Muscle of leg (tissue), 3 donors: ENCODE measurements at regions not wholly inside any gene's neighbourhood (a gene's known extent, or its start where the extent isn't known, plus 50 kb on each side); places are given as distances from the start of the nearest gene placed in this dataset.
A peak's percentile ranks its signal among the peaks of the same experiment; 100 is the strongest.
"Not testable (repeated sequence)": the region's sequence is repeated elsewhere in the genome, so short reads cannot be mapped to it uniquely, and the experiment has no call there.

ENCODE experiments used
- DNase-seq: peaks from one replicate; pipeline ENCODE4 v3.0.0; 2013
- H3K27ac ChIP-seq: one replicate; pipeline ENCODE4 v1.5.1; 2013; ENCODE audit warnings: mild to moderate bottlenecking, low read length, control low read depth
- H3K27me3 ChIP-seq: one replicate; pipeline ENCODE4 v1.6.1; 2013; ENCODE audit warnings: low read length; ENCODE audit not compliant: control insufficient read depth, insufficient read depth
- H3K36me3 ChIP-seq: one replicate; pipeline ENCODE4 v1.6.1; 2013; ENCODE audit warnings: low read length; ENCODE audit not compliant: control insufficient read depth, insufficient read depth
- H3K4me1 ChIP-seq: one replicate; pipeline ENCODE4 v1.6.1; 2013; ENCODE audit warnings: low read length; ENCODE audit not compliant: control insufficient read depth, insufficient read depth
- H3K4me3 ChIP-seq: one replicate; pipeline ENCODE4 v1.5.1; 2013; ENCODE audit warnings: low read length, control low read depth
- H3K9me3 ChIP-seq: replicated peaks from 2 replicates; pipeline ENCODE4 v1.6.1; 2013; ENCODE audit warnings: low read depth, low read length; ENCODE audit not compliant: control insufficient read depth
- WGBS: methylation state at CpG from one replicate; pipeline ENCODE4 v1.1.5; 2013; ENCODE audit warnings: missing lambda C conversion rate; ENCODE audit not compliant: insufficient coverage; 5-methylcytosine and 5-hydroxymethylcytosine counted together

GRCh38 chr18:55687106-55687505 lies 99.1 kb upstream of the TCF4 start:
- DNase-seq: no peak
- H3K27ac ChIP-seq: no peak overlapping the region
- H3K36me3 ChIP-seq: no peaks in the 10 kb centered on the region
- no peak overlapping the region for H3K4me3 ChIP-seq
- H3K9me3 ChIP-seq: no peaks in the 10 kb centered on the region
- no peaks in the 10 kb centered on the region for H3K27me3 ChIP-seq
- H3K4me1 ChIP-seq: no peaks in the 10 kb centered on the region
- no CpG with 5 or more reads among the region's 3 CpGs for WGBS

GRCh38 chr18:55685638-55686037 lies 97.6 kb upstream of the TCF4 start:
- DNase-seq: no peak
- Histone ChIP-seq H3K4me3 (no peak overlapping the region), H3K36me3 (no peaks in the 10 kb centered on the region), H3K9me3 (no peaks in the 10 kb centered on the region), H3K4me1 (no peaks in the 10 kb centered on the region), H3K27me3 (no peaks in the 10 kb centered on the region), H3K27ac (no peak overlapping the region)

GRCh38 chr18:55672574-55673361 lies 84.8 kb upstream of the TCF4 start:
- WGBS: 58% methylated on average over 5 of the region's 12 CpGs
- H3K27ac ChIP-seq: no peak overlapping the region
- no peaks in the 10 kb centered on the region for H3K36me3 ChIP-seq
- no peak overlapping the region for H3K4me3 ChIP-seq
- DNase-seq: peak; percentile 43
- no peaks in the 10 kb centered on the region for H3K9me3 ChIP-seq
- H3K4me1 ChIP-seq: no peaks in the 10 kb centered on the region
- no peaks in the 10 kb centered on the region for H3K27me3 ChIP-seq

GRCh38 chr18:55665506-55665905 lies 77.5 kb upstream of the TCF4 start:
- no peak for DNase-seq
- Histone ChIP-seq H3K36me3 (no peaks in the 10 kb centered on the region), H3K27ac (no peak overlapping the region), H3K4me3 (no peak overlapping the region), H3K27me3 (no peaks in the 10 kb centered on the region), H3K9me3 (no peaks in the 10 kb centered on the region), H3K4me1 (no peaks in the 10 kb centered on the region)
- WGBS: no CpG with 5 or more reads among the region's 5 CpGs

- not testable (repeated sequence) for H3K27ac ChIP-seq, H3K27me3 ChIP-seq, H3K9me3 ChIP-seq, H3K36me3 ChIP-seq, H3K4me1 ChIP-seq, H3K4me3 ChIP-seq, DNase-seq
- 96% methylated on average over 43 of the region's 45 CpGs for WGBS
Observed at GRCh38 chr18:55664758-55665400, 76.9 kb upstream of the TCF4 start.

- H3K9me3 ChIP-seq: no peaks in the 10 kb centered on the region
- peaks cover 4% of the 10 kb centered on the region for H3K4me1 ChIP-seq
- H3K27ac ChIP-seq: no peak overlapping the region
- DNase-seq: no peak
- no peaks in the 10 kb centered on the region for H3K36me3 ChIP-seq
- H3K27me3 ChIP-seq: no peaks in the 10 kb centered on the region
- no peak overlapping the region for H3K4me3 ChIP-seq
- 70% methylated on average over 2 of the region's 4 CpGs for WGBS
Observed at GRCh38 chr18:55663891-55664290, 75.9 kb upstream of the TCF4 start.

- Histone ChIP-seq H3K4me3 (no peak overlapping the region), H3K36me3 (no peaks in the 10 kb centered on the region), H3K27ac (no peak overlapping the region), H3K4me1 (peaks cover 4% of the 10 kb centered on the region), H3K27me3 (no peaks in the 10 kb centered on the region), H3K9me3 (no peaks in the 10 kb centered on the region)
- DNase-seq: no peak
- no CpG with 5 or more reads among the region's 2 CpGs for WGBS
Observed at GRCh38 chr18:55658598-55658997, 70.6 kb upstream of the TCF4 start.

GRCh38 chr18:55657572-55658331 lies 69.8 kb upstream of the TCF4 start:
- H3K4me3 ChIP-seq: no peak overlapping the region
- H3K27ac ChIP-seq: no peak overlapping the region
- H3K27me3 ChIP-seq: no peaks in the 10 kb centered on the region
- WGBS: 83% methylated on average over 3 of the region's 4 CpGs
- no peaks in the 10 kb centered on the region for H3K9me3 ChIP-seq
- no peaks in the 10 kb centered on the region for H3K36me3 ChIP-seq
- H3K4me1 ChIP-seq: peaks cover 4% of the 10 kb centered on the region
- no peak for DNase-seq

GRCh38 chr18:55654986-55655385 lies 67.0 kb upstream of the TCF4 start:
- Histone ChIP-seq H3K27ac (no peak overlapping the region), H3K36me3 (no peaks in the 10 kb centered on the region), H3K27me3 (no peaks in the 10 kb centered on the region), H3K9me3 (no peaks in the 10 kb centered on the region), H3K4me3 (no peak overlapping the region), H3K4me1 (peaks cover 2% of the 10 kb centered on the region)
- peak; percentile 58 for DNase-seq

GRCh38 chr18:55651236-55651635 lies 63.2 kb upstream of the TCF4 start:
- WGBS: no CpG with 5 or more reads among the region's 1 CpG
- H3K36me3 ChIP-seq: no peaks in the 10 kb centered on the region
- H3K9me3 ChIP-seq: no peaks in the 10 kb centered on the region

More at GRCh38 chr18:55651236-55651635, 63.2 kb upstream of the TCF4 start:
- no peaks in the 10 kb centered on the region for H3K4me1 ChIP-seq
- no peaks in the 10 kb centered on the region for H3K27me3 ChIP-seq
- H3K27ac ChIP-seq: no peak overlapping the region
- DNase-seq: no peak
- H3K4me3 ChIP-seq: no peak overlapping the region
